ENCODE measurements at regions not wholly inside any gene's neighbourhood (a gene's known extent, or its start where the extent isn't known, plus 50 kb on each side); places are given as distances from the start of the nearest gene placed in this dataset.

DNA sequence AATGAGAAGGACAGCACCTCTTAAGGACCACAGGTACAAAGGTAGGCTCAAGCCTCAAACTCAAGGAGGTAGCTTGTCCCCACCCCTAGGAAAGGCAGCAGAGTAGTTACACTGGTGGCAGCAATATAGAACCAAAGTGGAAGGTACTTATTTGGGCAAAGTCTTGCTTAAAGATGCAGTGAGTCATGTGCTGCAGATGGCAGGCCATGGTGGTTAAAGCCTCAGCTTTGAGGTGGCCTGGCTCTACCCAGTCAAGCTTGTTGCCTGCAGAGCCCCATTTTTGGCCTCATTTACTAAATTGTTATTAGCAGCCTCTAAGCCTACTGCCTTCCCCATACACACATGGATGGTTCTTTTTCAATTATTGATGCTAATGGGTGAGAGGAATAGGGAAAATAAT is 146.0 kb downstream of the ELOVL4 start:
- TF ChIP-seq, protein P1, sequence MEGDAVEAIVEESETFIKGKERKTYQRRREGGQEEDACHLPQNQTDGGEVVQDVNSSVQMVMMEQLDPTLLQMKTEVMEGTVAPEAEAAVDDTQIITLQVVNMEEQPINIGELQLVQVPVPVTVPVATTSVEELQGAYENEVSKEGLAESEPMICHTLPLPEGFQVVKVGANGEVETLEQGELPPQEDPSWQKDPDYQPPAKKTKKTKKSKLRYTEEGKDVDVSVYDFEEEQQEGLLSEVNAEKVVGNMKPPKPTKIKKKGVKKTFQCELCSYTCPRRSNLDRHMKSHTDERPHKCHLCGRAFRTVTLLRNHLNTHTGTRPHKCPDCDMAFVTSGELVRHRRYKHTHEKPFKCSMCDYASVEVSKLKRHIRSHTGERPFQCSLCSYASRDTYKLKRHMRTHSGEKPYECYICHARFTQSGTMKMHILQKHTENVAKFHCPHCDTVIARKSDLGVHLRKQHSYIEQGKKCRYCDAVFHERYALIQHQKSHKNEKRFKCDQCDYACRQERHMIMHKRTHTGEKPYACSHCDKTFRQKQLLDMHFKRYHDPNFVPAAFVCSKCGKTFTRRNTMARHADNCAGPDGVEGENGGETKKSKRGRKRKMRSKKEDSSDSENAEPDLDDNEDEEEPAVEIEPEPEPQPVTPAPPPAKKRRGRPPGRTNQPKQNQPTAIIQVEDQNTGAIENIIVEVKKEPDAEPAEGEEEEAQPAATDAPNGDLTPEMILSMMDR (IDR thresholded peaks at IDR 0.05): no peak
- TF ChIP-seq POLR2A (IDR thresholded peaks at IDR 0.05): no peak

Data from body of pancreas (tissue), 4 donors.